K562 (cell line): ENCODE measurements at regions not wholly inside any gene's neighbourhood (a gene's known extent, or its start where the extent isn't known, plus 50 kb on each side); places are given as distances from the start of the nearest gene placed in this dataset.

ENCODE experiments used
- DACH1 ChIP-seq: fragments of 450-650 bp; IDR thresholded peaks from 2 replicates; pipeline ENCODE4 v1.6.1; 2018; ENCODE audit not compliant: partially characterized antibody
- DMBX1 ChIP-seq: fragments of 250-450 bp; sonication (Bioruptor Pico); IDR thresholded peaks from 2 replicates; pipeline ENCODE4 v1.8.0; 2022; ENCODE audit warnings: inconsistent platforms, mild to moderate bottlenecking, moderate library complexity, borderline replicate concordance
- HCFC1 ChIP-seq: IDR thresholded peaks from 2 replicates; pipeline ENCODE4 v1.6.1; 2012; ENCODE audit warnings: low read depth, low read length, improper control_type of control experiment
- HSF4 ChIP-seq: fragments of 250-450 bp; sonication (Bioruptor Pico); IDR thresholded peaks from 2 replicates; pipeline ENCODE4 v2.1.2; 2022; ENCODE audit warnings: mild to moderate bottlenecking, moderate library complexity, borderline replicate concordance
- MTA3 ChIP-seq: fragments of 450-650 bp; formaldehyde crosslinking; IDR thresholded peaks from 2 replicates; pipeline ENCODE4 v1.6.1; 2017; ENCODE audit warnings: mild to moderate bottlenecking, borderline replicate concordance
- PTRF ChIP-seq: fragments of 450-650 bp; IDR thresholded peaks from 2 replicates; pipeline ENCODE4 v1.6.1; 2016; ENCODE audit warnings: mild to moderate bottlenecking, missing genetic modification characterization, missing compliant biosample characterization
- SAFB2 ChIP-seq: fragments of 200-400 bp; formaldehyde crosslinking; IDR thresholded peaks from 2 replicates; pipeline ENCODE4 v1.6.1; 2018; ENCODE audit warnings: borderline replicate concordance, low read length, low read depth, moderate library complexity; ENCODE audit not compliant: severe bottlenecking
- SNIP1 ChIP-seq: fragments of 450-650 bp; IDR thresholded peaks from 2 replicates; pipeline ENCODE4 v1.7.1; 2017; ENCODE audit warnings: low read depth, mild to moderate bottlenecking
- TF ChIP-seq, protein P1 (sequence below): fragments of 450-650 bp; IDR thresholded peaks from 2 replicates; pipeline ENCODE4 v1.6.1; 2016; ENCODE audit warnings: mild to moderate bottlenecking, moderate library complexity

DNA sequence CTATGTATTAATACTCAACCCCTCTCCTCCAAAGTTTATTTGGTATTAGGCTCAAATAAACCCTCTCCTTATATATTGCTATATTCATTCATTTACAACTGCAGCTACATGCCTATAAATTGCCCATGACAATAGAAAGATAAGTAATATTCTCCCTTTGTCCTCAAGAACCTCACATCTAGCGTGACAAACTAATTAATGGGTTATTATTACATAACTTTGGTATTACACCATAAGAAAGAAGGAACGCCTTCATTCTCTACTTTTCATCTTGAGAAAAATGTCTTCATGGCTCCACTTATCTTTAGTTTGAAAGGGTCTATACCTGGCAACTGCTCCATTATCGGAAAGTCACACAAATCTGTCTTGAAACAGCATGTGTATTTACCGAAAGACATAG is 157.7 kb upstream of the RASGEF1B start (continued):
- TF ChIP-seq, protein P1, sequence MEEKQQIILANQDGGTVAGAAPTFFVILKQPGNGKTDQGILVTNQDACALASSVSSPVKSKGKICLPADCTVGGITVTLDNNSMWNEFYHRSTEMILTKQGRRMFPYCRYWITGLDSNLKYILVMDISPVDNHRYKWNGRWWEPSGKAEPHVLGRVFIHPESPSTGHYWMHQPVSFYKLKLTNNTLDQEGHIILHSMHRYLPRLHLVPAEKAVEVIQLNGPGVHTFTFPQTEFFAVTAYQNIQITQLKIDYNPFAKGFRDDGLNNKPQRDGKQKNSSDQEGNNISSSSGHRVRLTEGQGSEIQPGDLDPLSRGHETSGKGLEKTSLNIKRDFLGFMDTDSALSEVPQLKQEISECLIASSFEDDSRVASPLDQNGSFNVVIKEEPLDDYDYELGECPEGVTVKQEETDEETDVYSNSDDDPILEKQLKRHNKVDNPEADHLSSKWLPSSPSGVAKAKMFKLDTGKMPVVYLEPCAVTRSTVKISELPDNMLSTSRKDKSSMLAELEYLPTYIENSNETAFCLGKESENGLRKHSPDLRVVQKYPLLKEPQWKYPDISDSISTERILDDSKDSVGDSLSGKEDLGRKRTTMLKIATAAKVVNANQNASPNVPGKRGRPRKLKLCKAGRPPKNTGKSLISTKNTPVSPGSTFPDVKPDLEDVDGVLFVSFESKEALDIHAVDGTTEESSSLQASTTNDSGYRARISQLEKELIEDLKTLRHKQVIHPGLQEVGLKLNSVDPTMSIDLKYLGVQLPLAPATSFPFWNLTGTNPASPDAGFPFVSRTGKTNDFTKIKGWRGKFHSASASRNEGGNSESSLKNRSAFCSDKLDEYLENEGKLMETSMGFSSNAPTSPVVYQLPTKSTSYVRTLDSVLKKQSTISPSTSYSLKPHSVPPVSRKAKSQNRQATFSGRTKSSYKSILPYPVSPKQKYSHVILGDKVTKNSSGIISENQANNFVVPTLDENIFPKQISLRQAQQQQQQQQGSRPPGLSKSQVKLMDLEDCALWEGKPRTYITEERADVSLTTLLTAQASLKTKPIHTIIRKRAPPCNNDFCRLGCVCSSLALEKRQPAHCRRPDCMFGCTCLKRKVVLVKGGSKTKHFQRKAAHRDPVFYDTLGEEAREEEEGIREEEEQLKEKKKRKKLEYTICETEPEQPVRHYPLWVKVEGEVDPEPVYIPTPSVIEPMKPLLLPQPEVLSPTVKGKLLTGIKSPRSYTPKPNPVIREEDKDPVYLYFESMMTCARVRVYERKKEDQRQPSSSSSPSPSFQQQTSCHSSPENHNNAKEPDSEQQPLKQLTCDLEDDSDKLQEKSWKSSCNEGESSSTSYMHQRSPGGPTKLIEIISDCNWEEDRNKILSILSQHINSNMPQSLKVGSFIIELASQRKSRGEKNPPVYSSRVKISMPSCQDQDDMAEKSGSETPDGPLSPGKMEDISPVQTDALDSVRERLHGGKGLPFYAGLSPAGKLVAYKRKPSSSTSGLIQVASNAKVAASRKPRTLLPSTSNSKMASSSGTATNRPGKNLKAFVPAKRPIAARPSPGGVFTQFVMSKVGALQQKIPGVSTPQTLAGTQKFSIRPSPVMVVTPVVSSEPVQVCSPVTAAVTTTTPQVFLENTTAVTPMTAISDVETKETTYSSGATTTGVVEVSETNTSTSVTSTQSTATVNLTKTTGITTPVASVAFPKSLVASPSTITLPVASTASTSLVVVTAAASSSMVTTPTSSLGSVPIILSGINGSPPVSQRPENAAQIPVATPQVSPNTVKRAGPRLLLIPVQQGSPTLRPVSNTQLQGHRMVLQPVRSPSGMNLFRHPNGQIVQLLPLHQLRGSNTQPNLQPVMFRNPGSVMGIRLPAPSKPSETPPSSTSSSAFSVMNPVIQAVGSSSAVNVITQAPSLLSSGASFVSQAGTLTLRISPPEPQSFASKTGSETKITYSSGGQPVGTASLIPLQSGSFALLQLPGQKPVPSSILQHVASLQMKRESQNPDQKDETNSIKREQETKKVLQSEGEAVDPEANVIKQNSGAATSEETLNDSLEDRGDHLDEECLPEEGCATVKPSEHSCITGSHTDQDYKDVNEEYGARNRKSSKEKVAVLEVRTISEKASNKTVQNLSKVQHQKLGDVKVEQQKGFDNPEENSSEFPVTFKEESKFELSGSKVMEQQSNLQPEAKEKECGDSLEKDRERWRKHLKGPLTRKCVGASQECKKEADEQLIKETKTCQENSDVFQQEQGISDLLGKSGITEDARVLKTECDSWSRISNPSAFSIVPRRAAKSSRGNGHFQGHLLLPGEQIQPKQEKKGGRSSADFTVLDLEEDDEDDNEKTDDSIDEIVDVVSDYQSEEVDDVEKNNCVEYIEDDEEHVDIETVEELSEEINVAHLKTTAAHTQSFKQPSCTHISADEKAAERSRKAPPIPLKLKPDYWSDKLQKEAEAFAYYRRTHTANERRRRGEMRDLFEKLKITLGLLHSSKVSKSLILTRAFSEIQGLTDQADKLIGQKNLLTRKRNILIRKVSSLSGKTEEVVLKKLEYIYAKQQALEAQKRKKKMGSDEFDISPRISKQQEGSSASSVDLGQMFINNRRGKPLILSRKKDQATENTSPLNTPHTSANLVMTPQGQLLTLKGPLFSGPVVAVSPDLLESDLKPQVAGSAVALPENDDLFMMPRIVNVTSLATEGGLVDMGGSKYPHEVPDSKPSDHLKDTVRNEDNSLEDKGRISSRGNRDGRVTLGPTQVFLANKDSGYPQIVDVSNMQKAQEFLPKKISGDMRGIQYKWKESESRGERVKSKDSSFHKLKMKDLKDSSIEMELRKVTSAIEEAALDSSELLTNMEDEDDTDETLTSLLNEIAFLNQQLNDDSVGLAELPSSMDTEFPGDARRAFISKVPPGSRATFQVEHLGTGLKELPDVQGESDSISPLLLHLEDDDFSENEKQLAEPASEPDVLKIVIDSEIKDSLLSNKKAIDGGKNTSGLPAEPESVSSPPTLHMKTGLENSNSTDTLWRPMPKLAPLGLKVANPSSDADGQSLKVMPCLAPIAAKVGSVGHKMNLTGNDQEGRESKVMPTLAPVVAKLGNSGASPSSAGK: no peak
- TF ChIP-seq SNIP1 (no peak), PTRF (tag) (no peak), DACH1 (no peak), HSF4 (CRISPR knock-in tag) (no peak), HCFC1 (no peak), MTA3 (no peak), DMBX1 (CRISPR knock-in tag) (no peak), SAFB2 (no peak)
